MCF 10A (cell line): ENCODE measurements at regions not wholly inside any gene's neighbourhood (a gene's known extent, or its start where the extent isn't known, plus 50 kb on each side); places are given as distances from the start of the nearest gene placed in this dataset.

Experiments
- BruUV-seq: library from RNA; stranded (reverse); fragments of 400-500 nt; replicated peaks from 2 replicates; lab custom pipeline; 2021; lab: Mats Ljungman, UMichigan
- CTCF ChIA-PET: fragments of 300-600 bp; sonication (Branson Sonifier 250); formaldehyde crosslinking; extraction: SDS; loops from one replicate; lab custom pipeline; 2021; ENCODE audit warnings: antibody characterized with exemption, inconsistent platforms; lab: Yijun Ruan, JAX
- POLR2A ChIA-PET: fragments of 300-600, 350-650 bp; sonication (Branson Sonifier 250); formaldehyde crosslinking; extraction: SDS; loops from one replicate; lab custom pipeline; 2020; ENCODE audit warnings: antibody characterized with exemption, inconsistent platforms; lab: Yijun Ruan, JAX
- DNase-seq: peaks from one replicate; pipeline ENCODE4 v3.0.0-alpha.2; 2018; ENCODE audit not compliant: unreplicated experiment
- H3K27ac Mint-ChIP-seq: one replicate; pipeline ENCODE4 v1.8.0; 2022; ENCODE audit warnings: mild to moderate bottlenecking, low read depth, mixed read lengths; ENCODE audit not compliant: unreplicated experiment
- H3K27me3 Mint-ChIP-seq: one replicate; pipeline ENCODE4 v1.8.0; 2022; ENCODE audit warnings: mixed read lengths; ENCODE audit not compliant: insufficient read depth, unreplicated experiment
- H3K36me3 Mint-ChIP-seq: one replicate; pipeline ENCODE4 v1.8.0; 2022; ENCODE audit warnings: mild to moderate bottlenecking, moderate library complexity, mixed read lengths; ENCODE audit not compliant: insufficient read depth, unreplicated experiment
- H3K4me1 Mint-ChIP-seq: one replicate; pipeline ENCODE4 v1.8.0; 2022; ENCODE audit warnings: mixed read lengths; ENCODE audit not compliant: insufficient read depth, unreplicated experiment
- H3K4me3 Mint-ChIP-seq: one replicate; pipeline ENCODE4 v1.8.0; 2022; ENCODE audit warnings: mild to moderate bottlenecking, moderate library complexity, mixed read lengths; ENCODE audit not compliant: unreplicated experiment
- H3K9me3 Mint-ChIP-seq: one replicate; pipeline ENCODE4 v1.8.0; 2022; ENCODE audit warnings: mixed read lengths; ENCODE audit not compliant: unreplicated experiment
- intact Hi-C: fragments of 100-400 bp; cut with micrococcal nuclease; formaldehyde crosslinking; loops from 2 replicates; pipeline ENCODE4 v1.14.1; 2022
- TF ChIP-seq, protein P1 (sequence below): fragments of 200-600 bp; IDR thresholded peaks from one replicate; pipeline ENCODE4 v1.8.0; 2022; ENCODE audit warnings: antibody characterized with exemption, mild to moderate bottlenecking; ENCODE audit not compliant: unreplicated experiment

DNA sequence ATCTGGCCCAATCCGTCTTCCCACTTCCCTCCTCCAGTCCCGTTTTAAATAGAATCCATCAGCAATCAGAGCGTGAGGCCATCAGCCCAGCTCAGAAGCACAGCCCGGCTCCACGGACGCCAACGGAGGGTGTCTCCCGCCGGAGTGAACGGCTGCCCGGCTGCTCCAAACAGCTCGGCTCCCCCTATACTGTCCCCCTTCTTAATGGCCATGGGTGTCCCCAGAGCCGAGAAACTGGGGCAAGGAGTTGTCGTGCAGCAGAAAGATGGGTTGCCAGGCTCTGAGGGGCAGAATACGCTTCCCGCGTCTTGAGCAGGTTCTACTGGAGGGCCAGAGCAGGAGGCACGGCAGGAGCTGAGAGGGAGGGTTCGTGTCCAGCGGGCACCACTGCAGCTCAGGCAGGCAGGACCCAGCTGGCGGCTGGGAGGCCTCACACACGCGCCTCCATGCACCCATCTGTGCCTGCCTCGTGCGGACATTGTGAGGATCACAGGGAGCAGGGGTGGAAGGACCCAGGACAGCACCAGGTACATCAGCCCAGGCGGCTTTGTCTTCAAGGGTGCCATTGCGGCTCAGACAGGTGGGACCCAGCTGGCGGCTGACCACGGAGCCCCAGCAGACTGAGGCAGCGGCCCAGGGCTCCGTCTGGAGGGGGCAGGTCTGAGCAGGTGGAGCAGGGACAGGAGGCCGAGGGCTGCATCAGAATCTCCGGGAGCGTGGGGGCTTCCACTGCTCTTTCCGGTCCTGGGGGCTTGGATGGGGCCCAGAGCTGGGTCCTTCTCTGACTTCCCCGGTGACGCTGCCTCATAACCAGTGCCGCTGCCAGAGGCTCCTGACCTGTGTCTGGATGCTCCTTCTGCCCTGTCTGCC is 882.7 kb downstream of the BRD1 start:
- Mint-ChIP-seq H3K9me3 (peaks cover 7% of the 10 kb centered on the region), H3K27ac (no peak overlapping the region), H3K36me3 (no peaks in the 10 kb centered on the region), H3K4me1 (no peaks in the 10 kb centered on the region), H3K27me3 (no peaks in the 10 kb centered on the region), H3K4me3 (no peak overlapping the region)
- ChIA-PET POLR2A (no interaction called here), CTCF (no interaction called here)
- TF ChIP-seq, protein P1, sequence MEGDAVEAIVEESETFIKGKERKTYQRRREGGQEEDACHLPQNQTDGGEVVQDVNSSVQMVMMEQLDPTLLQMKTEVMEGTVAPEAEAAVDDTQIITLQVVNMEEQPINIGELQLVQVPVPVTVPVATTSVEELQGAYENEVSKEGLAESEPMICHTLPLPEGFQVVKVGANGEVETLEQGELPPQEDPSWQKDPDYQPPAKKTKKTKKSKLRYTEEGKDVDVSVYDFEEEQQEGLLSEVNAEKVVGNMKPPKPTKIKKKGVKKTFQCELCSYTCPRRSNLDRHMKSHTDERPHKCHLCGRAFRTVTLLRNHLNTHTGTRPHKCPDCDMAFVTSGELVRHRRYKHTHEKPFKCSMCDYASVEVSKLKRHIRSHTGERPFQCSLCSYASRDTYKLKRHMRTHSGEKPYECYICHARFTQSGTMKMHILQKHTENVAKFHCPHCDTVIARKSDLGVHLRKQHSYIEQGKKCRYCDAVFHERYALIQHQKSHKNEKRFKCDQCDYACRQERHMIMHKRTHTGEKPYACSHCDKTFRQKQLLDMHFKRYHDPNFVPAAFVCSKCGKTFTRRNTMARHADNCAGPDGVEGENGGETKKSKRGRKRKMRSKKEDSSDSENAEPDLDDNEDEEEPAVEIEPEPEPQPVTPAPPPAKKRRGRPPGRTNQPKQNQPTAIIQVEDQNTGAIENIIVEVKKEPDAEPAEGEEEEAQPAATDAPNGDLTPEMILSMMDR: no peak
- DNase-seq: no peak
- intact Hi-C loops: no loop called here
- no TSS peak for BruUV-seq

DNA sequence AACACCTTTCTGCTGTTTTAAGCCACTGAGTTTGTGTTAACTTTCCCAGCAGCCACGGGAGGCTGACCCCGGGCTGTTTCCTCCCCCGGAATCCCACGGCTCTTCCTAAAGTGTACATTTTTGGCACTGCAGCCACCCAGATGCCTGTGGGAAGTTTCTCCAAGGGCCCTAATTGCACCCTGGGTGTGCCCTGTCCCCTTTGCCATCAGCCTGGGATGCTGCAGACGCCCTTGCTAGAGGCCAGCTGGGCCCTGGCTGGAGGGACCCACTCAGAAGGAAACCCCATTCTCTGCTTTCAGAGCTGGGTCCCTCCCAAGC is 883.3 kb downstream of the BRD1 start:
- Mint-ChIP-seq H3K9me3 (peaks cover 7% of the 10 kb centered on the region), H3K27ac (no peak overlapping the region), H3K4me3 (no peak overlapping the region), H3K36me3 (no peaks in the 10 kb centered on the region), H3K27me3 (no peaks in the 10 kb centered on the region), H3K4me1 (no peaks in the 10 kb centered on the region)
- no TSS peak for BruUV-seq
- DNase-seq: no peak
- ChIA-PET POLR2A (no interaction called here), CTCF (interaction anchor here (0.6 kb wide), 1 partner anchor 310 kb away, joined by 3 read pairs; no protein-coding TSS in a partner anchor)
- TF ChIP-seq, protein P1: no peak
- intact Hi-C loops: no loop called here

DNA sequence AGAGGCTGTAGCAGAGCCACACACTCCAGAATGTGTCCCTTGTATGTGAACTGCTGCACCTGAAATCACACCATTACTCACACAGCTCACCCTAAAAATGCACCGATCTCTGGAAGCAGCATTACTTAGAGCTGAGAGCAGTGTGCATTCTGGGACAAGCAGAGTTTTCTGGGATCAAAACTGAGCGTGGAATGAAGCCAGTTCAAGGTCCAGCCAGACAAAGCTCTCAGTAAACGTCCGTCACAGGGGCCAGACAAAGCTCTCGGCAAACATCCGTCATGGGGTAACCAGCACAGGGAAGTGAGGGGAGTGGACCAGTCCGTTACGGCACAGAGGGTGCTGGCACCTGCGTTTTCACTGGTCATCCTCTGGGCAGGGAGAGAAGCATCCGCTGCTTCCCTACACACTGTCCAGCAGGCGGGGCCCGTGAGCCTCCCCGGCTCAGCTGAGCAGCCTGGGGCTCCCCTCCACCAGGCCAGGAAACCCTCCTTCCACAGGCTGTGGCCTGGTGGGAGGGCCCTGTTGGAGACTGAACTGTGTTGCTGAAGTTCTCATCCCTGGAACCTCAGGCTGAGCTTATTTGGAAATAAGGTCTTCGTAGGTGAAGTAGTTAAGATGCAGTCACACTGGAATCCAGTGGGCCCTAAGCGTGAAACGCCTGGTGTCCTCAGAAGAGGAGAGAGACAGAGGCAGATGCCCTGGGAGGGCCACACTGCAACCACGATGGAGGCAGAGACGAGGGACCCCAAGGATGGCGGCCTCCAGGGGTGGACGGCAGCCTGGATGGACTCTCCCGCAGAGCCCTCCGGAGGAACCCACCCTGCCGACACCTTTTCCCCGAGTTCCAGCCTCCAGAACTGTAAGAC is 883.9 kb downstream of the BRD1 start:
- CTCF ChIA-PET: interaction anchor here (0.6 kb wide), 1 partner anchor 310 kb away, joined by 3 read pairs; no protein-coding TSS in a partner anchor
- Mint-ChIP-seq H3K4me1 (no peaks in the 10 kb centered on the region), H3K36me3 (no peaks in the 10 kb centered on the region), H3K9me3 (peaks cover 8% of the 10 kb centered on the region), H3K27ac (no peak overlapping the region), H3K4me3 (no peak overlapping the region), H3K27me3 (no peaks in the 10 kb centered on the region)
- no peak for DNase-seq
- BruUV-seq: no TSS peak
- intact Hi-C loops: no loop called here
- POLR2A ChIA-PET: no interaction called here
- TF ChIP-seq, protein P1: no peak
